IPS-18c (cell line): ENCODE measurements at regions not wholly inside any gene's neighbourhood (a gene's known extent, or its start where the extent isn't known, plus 50 kb on each side); places are given as distances from the start of the nearest gene placed in this dataset.

Experiments used
- H3K4me3 ChIP-seq: 2 replicates; pipeline ENCODE4 v1.7.0; 2013; ENCODE audit warnings: low read depth, mild to moderate bottlenecking, low read length, moderate library complexity; ENCODE audit not compliant: insufficient read depth
- H3K9me3 ChIP-seq: one replicate; pipeline ENCODE4 v1.6.1; 2013; ENCODE audit warnings: mild to moderate bottlenecking, low read length, moderate library complexity; ENCODE audit not compliant: control insufficient read depth, insufficient read depth

DNA sequence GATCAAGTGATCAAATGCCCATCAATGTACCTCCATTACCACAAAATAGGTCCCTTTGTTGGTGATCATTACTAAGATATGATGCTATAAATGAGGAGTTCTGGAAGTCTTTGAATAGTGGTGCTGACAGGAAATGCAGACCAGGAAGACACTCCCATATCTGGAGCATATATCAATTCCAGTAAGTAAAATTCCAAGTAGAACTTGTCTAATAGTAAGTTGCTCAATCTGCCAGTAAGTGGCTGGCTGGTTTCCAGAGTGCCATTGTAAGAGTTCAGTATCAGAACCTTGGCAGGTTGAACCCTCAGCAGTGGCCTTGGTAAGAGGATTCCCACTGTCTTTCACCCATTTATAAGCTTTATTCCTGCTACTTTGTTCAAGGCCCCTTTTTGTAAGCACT is 379.9 kb upstream of the RBMS3 start:
- no peak overlapping the region for H3K4me3 ChIP-seq
- no peaks in the 10 kb centered on the region for H3K9me3 ChIP-seq

DNA sequence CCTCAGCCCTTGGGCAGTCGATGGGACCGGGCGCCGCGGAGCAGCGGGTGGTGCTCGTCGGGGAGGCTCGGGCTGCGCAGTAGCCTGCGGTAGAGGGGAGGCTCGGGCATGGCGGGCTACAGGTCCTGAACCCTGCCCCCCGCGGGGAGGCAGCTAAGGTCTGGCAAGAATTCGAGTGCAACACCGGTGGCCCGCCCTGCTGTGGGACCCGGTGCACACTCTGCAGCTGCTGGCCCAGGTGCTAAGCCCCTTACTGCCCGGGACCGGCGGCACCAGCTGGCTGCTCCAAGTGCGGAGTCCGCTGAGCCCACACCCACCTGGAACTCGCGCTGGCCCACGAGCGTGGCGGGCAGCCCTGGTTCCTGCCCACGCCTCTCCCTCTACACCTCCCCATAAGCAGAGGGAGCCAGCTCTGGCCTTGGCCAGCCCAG is 377.7 kb upstream of the RBMS3 start:
- H3K9me3 ChIP-seq: no peaks in the 10 kb centered on the region
- H3K4me3 ChIP-seq: no peak overlapping the region

DNA sequence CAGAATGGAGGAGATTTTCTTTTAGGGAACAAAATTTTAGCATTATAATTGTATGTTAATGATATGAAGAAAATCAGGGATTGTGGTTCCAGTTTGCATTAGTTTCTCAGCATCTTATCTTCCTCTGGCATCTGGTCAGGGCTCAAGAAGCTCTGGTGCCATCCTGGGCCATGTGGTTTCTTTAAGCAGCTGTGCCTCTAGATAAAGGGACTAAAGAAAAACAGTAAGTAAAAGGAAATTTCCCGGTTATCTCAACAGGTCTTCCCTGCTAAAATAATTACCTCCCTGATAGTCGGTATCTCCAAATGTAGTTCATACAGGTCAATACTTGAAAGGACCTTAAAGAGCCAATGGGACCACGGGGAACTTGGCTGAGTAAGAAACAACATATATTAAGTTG is 375.1 kb upstream of the RBMS3 start:
- Histone ChIP-seq H3K9me3 (no peaks in the 10 kb centered on the region), H3K4me3 (no peak overlapping the region)

DNA sequence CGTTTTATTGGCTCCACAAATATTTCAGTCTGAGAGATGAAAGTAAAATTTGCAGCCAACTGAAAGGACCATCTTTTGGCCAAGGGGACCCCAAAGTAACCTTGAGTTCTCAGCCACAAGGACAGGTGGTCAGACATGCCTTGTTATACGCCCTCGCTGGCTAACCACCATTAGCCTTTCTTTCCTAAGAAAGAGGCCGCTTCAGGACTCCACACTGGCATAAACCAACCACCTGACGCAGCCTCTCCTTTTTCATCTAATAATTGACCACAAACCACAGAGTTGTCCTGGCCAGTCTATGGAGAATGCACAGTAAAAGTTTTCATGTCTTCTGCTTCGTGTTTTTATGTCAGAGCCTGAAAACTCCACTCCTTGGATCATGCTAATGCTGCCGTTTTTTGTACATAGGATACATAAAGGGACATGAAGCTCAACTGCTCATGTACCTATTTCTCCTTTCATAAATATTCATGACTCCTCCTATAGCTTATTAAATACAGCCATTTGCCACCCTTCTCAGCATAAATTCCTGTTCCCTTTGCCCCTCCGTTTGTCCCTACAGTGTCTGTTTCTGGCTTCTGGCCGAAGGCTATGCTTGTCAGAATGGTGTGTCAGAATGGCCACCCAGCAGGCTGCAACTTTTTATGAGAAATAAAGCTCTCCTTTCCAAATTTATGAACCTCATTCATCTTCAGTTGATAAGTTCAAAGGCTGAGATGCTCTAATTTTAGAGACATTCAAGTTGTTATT is 374.1 kb upstream of the RBMS3 start:
- no peak overlapping the region for H3K4me3 ChIP-seq
- H3K9me3 ChIP-seq: no peaks in the 10 kb centered on the region

DNA sequence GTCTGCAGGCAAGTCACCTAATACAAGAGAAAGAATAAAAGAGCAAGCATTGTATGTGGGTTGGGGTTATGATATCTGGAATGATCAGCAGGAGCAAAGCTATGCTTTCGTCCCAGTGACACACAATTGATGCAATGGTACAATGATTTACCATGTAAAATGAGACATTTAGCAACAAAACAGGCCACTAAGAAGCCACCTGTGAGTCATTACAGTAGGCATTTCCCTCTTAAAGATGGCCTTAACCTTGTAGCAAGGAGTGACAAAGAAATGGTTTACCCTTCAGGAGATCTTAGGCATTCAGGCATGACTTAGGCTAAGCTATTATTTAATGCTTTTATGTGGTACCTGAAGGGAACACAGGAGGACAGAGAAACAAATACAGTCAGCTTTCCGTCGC is 373.3 kb upstream of the RBMS3 start:
- Histone ChIP-seq H3K9me3 (no peaks in the 10 kb centered on the region), H3K4me3 (no peak overlapping the region)

DNA sequence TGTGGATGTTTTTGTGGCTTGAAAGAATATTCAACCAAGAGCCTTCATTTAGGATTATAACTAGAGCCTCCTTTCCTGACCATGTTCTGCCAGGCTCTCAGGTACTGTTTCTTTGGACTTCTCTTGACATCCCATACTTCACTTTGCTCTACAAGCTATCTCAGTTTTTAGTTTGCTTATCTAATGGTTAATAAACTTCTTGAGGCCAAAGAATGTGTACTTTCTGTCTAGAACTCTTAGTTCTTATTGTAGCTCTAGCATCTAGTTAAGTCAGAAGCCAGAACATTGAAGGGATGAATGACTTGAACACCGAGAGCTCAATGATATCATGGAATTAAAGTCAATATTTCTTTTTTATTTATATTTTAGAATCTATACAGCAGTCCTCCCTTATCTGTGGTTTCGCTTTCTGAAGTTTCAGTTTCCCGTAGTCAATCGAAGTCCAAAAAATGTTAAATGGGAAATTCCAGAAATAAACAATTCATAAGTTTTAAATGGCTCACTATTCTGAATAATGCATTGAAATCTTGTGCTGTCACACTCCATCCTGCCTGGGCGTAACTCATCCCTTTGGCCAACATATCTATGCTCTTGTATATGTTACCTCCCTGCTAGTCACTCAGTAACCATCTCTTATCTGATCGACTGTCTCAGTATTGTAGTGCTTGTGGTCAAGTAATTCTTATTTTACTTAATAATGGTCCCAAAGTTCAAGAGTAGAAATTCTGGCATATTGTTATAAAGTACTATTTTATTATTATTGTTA is 368.6 kb upstream of the RBMS3 start:
- no peaks in the 10 kb centered on the region for H3K9me3 ChIP-seq

DNA sequence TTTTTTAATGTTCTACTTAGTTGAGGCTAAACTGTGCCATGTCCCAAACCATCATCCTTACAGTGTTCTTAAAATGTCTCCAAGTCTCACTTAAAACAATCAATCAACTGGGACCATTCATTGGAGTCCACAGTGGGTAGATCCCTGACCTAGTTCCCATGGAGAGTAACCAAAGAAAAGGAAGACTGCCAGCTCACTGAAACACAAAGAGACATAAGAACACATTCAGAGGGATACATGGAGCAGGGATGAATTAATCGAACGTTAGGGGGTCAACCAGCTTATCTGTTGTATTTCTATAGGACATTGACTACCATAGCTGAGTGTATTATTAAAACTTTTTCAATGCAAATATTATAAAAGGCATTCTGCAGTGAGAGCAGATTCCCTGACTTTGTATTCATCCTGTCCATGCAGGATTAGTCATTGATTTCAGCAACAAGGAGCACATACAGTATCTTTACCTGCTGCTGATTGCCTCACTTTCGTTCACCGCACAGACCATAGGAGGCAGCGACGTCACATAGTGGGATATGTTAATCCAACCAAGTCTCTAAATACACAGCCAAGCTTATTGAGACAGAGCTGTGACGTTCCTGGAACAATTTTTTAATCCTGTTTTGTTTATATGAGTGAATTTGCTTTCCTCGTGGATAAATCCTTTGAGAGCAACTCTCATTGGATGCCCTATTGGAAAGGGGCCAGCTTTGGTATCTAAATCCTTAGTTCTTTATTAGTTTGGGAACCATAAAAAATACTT is 364.9 kb upstream of the RBMS3 start:
- H3K9me3 ChIP-seq: no peaks in the 10 kb centered on the region
- no peak overlapping the region for H3K4me3 ChIP-seq

More for the DNA sequence above, 368.6 kb upstream of the RBMS3 start:
- H3K4me3 ChIP-seq: no peak overlapping the region

DNA sequence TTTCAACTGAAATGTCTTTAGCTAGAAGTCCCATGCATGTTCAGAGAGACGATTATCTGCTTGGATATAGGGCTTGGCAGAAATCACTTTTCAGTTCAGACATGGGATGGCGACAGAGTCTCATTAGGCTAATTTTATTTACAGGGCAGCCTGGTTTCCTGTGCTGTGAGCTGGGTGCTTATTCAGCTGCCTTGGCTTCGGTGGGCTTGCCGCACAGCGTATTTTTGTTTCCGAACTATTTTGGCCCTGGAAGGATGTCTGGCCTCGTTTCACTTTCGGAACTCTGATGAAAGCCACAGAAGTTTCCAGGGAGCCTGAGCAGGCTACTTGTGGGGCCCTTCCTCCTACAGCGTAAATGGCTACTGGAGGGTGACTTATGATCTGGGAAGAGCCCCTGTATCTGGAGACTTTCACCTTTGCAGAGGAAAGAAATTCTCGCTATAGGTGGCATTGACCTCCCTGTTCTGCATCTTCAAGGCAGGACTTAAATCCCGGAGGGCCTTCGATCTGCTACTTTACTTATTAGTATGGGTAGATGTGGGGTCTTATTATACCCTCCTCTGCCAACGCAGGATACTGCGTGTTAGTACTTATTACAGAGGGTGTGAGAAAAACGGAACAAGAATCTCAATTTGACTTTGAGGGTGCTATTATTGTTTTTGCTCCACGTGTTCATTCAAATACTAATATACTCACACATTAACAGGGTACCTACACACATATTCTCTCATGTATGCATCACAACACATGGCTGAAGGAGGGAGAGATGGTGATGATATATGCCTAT is 364.0 kb upstream of the RBMS3 start:
- Histone ChIP-seq H3K9me3 (no peaks in the 10 kb centered on the region), H3K4me3 (no peak overlapping the region)

DNA sequence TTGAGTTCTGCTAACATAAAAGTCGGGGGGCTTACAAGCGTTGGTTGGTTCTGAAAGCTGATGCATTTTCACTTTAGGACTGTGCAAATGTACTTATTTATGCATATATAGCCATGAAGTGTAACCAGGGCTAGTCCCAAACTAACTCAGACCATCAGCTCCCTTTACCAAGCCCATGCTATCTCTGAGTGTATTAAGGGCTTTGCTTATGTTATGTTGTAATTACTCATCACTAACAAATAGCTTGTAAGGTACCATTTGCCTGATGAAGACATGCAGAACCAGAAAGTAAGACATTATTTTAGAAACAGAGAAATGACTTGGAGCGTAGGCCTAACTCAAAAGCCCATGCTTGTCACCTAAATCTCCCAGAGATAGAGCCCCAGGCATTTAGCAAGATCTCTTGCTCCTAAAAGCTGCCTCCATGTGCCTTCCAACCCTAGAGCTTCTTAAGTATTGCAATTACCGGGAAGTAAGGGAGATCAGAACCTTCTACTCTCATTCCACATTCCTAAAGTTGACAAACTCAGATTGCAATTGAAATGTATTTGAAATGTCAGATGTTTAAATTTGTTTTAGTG is 362.9 kb upstream of the RBMS3 start:
- Histone ChIP-seq H3K4me3 (no peak overlapping the region), H3K9me3 (no peaks in the 10 kb centered on the region)

DNA sequence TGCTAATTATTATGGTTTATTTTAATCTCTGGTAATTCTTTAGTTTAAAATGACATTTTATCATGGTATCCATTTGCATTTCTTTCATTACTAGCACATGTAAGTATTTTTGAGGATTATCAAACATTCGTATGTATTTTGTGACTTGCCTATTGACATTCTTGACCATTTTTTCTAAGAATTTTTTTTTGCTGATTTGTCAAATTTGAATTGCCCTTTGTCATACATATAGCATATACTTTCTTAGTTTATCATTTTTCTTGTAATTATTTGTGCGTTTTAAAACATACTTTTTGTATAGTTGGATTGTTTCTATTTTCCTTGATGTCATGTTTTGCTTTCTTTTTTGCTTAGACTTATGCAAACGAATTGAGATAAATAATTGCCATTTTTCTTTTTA is 358.5 kb upstream of the RBMS3 start:
- Histone ChIP-seq H3K9me3 (no peaks in the 10 kb centered on the region), H3K4me3 (no peak overlapping the region)

DNA sequence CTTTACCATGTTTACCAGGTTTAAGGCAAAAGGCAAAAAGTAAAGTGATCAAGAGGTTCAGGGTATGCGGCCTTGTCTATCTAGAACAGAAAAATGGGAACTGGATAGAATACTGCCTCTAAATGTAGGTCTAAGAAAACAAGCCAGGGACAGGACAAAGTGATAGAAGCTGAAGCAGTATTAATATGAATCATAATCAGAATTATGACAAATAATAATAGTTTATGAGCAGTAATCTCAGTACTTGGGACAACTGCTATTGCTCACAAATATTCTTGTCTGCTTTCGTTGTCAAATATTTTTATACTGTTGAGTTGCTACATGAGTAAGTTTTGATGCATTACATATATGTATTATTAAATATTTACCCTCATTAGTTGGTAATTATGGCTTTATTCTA is 356.9 kb upstream of the RBMS3 start:
- Histone ChIP-seq H3K4me3 (no peak overlapping the region), H3K9me3 (no peaks in the 10 kb centered on the region)

DNA sequence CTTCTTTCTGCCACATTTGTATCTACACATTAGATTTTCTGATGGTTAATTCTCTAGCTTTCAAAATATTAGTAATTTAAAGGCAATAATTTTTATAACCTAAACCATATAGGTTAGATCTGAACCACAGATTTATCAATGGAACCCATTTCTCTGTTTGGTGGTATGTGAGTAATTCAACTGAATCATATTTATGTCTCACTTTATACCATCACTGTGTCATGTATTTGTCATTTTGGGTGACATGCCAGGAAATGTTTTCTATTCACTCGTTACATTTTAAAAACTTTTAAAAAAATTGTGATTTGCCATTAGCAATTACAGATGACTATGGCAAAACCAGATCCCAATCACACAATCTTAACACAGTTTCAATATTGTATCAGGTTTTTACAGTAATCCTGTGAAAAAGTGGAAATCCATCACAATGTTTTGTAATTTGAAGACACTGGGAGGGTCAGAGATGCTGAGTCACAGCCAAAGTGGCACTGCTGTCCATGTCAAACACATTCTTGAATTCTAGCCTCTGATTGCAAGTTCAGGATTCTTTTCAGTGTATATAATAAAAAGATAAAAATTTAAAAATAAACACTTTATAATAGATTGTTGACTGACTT is 356.0 kb upstream of the RBMS3 start:
- Histone ChIP-seq H3K4me3 (no peak overlapping the region), H3K9me3 (no peaks in the 10 kb centered on the region)

DNA sequence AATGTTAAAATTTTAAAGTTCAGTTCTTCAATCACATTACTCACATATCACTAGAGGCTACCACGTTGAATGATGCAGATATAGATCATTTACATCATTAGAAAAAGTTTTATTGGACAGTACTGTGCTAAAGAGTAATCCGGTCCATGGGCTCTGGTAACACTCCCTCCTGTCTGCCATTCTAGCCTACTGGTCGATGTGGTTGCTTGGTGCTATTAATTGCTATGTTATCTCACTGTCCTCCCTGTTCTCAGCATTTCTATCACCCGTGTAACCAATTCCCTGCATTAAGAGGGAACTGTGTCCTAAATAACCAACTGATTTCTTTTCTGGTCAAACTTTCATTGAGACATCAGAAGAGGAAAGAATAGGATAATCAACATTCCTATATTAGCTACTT is 347.5 kb upstream of the RBMS3 start:
- H3K4me3 ChIP-seq: no peak overlapping the region

DNA sequence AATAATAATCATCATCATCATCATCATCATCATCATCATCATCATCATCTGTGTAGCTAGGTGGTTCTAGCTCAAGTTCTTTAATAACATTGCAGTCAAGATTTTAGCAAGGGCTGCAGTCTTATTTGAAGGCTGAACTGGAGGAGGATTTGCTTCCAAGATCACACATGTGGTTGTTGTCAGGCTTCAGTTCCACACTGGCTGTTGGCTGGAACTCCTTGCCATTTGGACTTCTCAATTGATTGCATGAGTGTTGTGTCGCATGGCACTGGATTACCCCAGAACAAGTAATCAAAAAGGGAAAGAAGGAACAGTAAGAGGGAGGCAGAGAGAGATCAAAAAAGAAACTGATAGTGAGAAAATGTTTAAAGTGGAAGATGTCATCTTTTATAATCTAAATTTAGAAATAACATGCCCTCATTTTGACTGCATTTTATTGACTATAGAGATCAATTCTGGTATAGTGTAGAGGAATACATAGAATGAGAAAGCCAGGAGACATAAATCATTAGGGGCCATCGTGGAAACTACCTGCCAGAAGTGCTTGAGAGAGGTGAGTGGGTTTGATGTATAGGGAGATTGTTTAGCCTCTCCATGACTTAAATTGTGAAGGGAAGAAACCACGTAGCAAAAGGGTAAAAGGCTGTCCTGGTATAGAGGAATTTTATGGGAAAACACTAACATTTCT is 346.6 kb upstream of the RBMS3 start:
- Histone ChIP-seq H3K9me3 (no peaks in the 10 kb centered on the region), H3K4me3 (no peak overlapping the region)

More for the DNA sequence above, 347.5 kb upstream of the RBMS3 start:
- no peaks in the 10 kb centered on the region for H3K9me3 ChIP-seq

DNA sequence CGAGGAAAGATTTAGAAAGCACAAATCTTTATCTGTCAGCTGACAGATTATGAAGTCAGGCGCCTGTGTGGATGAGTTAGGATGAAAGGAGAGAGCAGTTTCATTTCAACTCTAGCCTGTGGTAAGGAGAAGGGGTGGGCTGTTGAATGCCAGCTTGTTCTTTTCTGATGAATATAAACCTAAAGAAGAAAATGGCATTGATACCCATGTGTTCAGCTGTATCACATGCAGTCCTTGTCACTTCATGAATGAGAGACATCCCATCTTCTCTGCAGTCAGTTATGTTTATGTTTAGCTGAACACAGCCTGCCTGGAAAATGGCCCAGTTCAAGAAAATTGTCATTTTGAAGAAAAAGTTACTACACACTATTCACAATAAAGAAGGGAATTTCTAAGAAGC is 345.7 kb upstream of the RBMS3 start:
- no peak overlapping the region for H3K4me3 ChIP-seq
- no peaks in the 10 kb centered on the region for H3K9me3 ChIP-seq

DNA sequence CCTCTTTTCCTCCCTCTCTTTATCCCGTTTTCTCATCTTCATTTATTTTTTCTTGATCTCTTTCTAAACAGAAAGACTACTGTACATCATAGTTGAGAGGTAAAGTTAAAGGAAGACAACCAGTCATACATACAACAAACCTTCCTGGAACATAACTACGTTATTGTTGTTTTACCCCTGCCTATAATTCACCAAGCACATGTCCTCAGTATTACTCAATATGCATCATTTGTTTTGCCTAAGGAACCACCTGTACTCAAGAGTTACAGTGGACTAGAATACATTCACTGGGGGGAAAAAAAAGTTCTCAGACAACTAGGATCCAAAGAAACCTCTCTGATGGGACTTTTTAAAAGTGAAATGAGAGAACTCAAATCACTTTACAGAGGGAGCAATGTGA is 344.7 kb upstream of the RBMS3 start:
- Histone ChIP-seq H3K4me3 (no peak overlapping the region), H3K9me3 (no peaks in the 10 kb centered on the region)
